Left ventricle myocardium inferior (tissue), 1 donor: ENCODE measurements at regions not wholly inside any gene's neighbourhood (a gene's known extent, or its start where the extent isn't known, plus 50 kb on each side); places are given as distances from the start of the nearest gene placed in this dataset.
"Not testable (repeated sequence)": the region's sequence is repeated elsewhere in the genome, so short reads cannot be mapped to it uniquely, and the experiment has no call there.

ENCODE experiments used
- DNase-seq: peaks from one replicate; pipeline ENCODE4 v3.0.0-alpha.2; 2020
- H3K27ac ChIP-seq: fragments of 200-600 bp; replicated peaks from 2 replicates; pipeline ENCODE4 v1.8.0; 2021
- H3K27me3 ChIP-seq: fragments of 200-600 bp; 2 replicates; pipeline ENCODE4 v1.8.0; 2021; ENCODE audit warnings: low read depth
- H3K36me3 ChIP-seq: fragments of 200-600 bp; 2 replicates; pipeline ENCODE4 v1.8.0; 2021
- H3K4me1 ChIP-seq: fragments of 200-600 bp; 2 replicates; pipeline ENCODE4 v1.8.0; 2021
- H3K4me3 ChIP-seq: fragments of 200-600 bp; 2 replicates; pipeline ENCODE4 v1.8.0; 2021; ENCODE audit warnings: mild to moderate bottlenecking, moderate library complexity
- H3K9me3 ChIP-seq: fragments of 200-600 bp; replicated peaks from 2 replicates; pipeline ENCODE4 v1.8.0; 2021
- CTCF ChIP-seq: fragments of 200-600 bp; IDR thresholded peaks from 2 replicates; pipeline ENCODE4 v1.8.0; 2021; ENCODE audit warnings: antibody characterized with exemption, mild to moderate bottlenecking, borderline replicate concordance
- intact Hi-C: fragments of 100-400 bp; cut with micrococcal nuclease; formaldehyde crosslinking; loops from one replicate; pipeline ENCODE4 v1.11.0; 2022
- donor health status: DM: no; HTN: yes; CAD: no; lungs with severe emphysema.

GRCh38 chr2:224155896-224156295 is 116.8 kb upstream of the SERPINE2 start:
- Histone ChIP-seq H3K27me3 (no peaks in the 10 kb centered on the region), H3K4me3 (no peak overlapping the region), H3K4me1 (peaks cover 2% of the 10 kb centered on the region), H3K9me3 (peaks cover 9% of the 10 kb centered on the region), H3K36me3 (no peaks in the 10 kb centered on the region), H3K27ac (no peak overlapping the region)
- no peak for DNase-seq
- intact Hi-C loops = no loop called here
- no peak for TF ChIP-seq CTCF

DNA sequence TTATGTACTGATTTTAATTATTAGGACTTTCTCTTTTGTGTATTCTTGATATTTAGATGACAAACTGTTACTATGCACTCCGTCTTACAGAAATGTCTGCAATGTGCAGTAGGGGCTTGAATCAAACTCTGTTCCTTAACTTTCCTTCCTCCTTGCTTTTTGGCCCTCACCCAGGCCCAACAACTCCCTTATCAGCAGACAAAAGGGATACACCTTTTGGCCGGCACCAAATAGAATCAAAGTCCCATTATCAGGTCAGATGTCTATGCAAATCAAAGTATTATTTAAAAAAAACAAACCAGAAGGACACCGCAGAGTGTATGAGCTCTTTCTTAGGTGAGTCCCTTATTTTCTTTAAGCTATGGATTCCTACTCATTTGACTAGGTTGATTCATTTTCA is 116.3 kb upstream of the SERPINE2 start:
- no peak overlapping the region for H3K27ac ChIP-seq
- no peaks in the 10 kb centered on the region for H3K36me3 ChIP-seq
- no peaks in the 10 kb centered on the region for H3K4me1 ChIP-seq
- H3K27me3 ChIP-seq = no peaks in the 10 kb centered on the region
- DNase-seq = no peak
- H3K9me3 ChIP-seq = peaks cover 9% of the 10 kb centered on the region
- intact Hi-C loops = no loop called here
- no peak for TF ChIP-seq CTCF
- H3K4me3 ChIP-seq = no peak overlapping the region

GRCh38 chr2:224151680-224152310 is 112.7 kb upstream of the SERPINE2 start:
- no peaks in the 10 kb centered on the region for H3K27me3 ChIP-seq
- H3K36me3 ChIP-seq = no peaks in the 10 kb centered on the region
- intact Hi-C loops = no loop called here
- DNase-seq = no peak
- H3K9me3 ChIP-seq = peaks cover 9% of the 10 kb centered on the region
- H3K4me3 ChIP-seq = no peak overlapping the region
- no peak for TF ChIP-seq CTCF
- H3K27ac ChIP-seq = no peak overlapping the region
- H3K4me1 ChIP-seq = no peaks in the 10 kb centered on the region

DNA sequence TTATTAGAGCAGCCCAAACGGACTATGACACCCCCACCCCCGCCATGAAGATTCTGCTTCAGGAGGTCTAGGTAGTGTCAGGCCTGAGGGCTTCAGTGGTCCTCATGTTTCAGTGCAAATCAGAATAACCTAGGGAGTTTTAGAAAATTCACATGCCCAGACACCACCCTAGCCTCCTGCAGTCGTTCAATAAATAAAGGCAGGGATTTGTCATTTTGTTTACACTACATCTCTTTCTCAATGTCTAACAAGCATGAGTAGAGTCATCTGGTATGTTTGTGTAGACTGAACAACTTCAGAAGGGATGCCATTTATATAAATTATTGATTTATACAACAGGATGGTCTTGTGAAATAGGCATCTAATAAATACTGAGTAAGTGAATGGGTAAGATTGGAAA is 112.1 kb upstream of the SERPINE2 start:
- TF ChIP-seq CTCF = no peak
- Histone ChIP-seq H3K27ac (no peak overlapping the region), H3K4me1 (no peaks in the 10 kb centered on the region), H3K4me3 (no peak overlapping the region), H3K36me3 (no peaks in the 10 kb centered on the region), H3K9me3 (peaks cover 9% of the 10 kb centered on the region), H3K27me3 (no peaks in the 10 kb centered on the region)
- DNase-seq = no peak
- intact Hi-C loops = no loop called here

GRCh38 chr2:224148058-224148457 is 109.0 kb upstream of the SERPINE2 start:
- intact Hi-C loops, H3K9me3 ChIP-seq, H3K27me3 ChIP-seq, DNase-seq, H3K27ac ChIP-seq, H3K36me3 ChIP-seq, H3K4me3 ChIP-seq, H3K4me1 ChIP-seq: not testable (repeated sequence)

GRCh38 chr2:224147174-224147573 is 108.1 kb upstream of the SERPINE2 start:
- no peak for DNase-seq
- Histone ChIP-seq H3K4me3 (no peak overlapping the region), H3K36me3 (no peaks in the 10 kb centered on the region), H3K9me3 (peaks cover 6% of the 10 kb centered on the region), H3K27me3 (no peaks in the 10 kb centered on the region), H3K4me1 (peaks cover 6% of the 10 kb centered on the region), H3K27ac (no peak overlapping the region)
- no peak for TF ChIP-seq CTCF
- intact Hi-C loops = no loop called here
